ENCODE measurements at regions not wholly inside any gene's neighbourhood (a gene's known extent, or its start where the extent isn't known, plus 50 kb on each side); places are given as distances from the start of the nearest gene placed in this dataset.

DNA sequence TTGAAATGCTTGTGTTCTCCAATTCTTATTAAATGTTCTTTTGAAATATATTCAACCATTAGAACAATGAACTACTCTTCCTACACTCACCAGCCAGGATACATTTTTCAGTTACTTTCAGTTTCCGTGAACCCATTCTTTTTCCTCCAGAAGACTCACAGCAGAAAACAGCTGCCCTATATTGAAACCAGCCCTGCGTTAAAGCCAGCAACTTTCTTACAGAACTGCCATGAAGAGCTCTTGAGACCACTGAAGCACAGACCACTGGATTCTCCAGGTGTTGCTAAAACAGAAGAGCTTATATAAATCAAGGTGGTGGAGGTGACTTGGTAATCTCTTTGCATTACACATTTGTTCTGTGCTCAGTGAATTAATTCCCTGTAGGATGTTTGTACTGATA, 365.9 kb upstream of the C9orf72 start:
- Histone ChIP-seq H3K9me3 (no peaks in the 10 kb centered on the region), H3K4me1 (no peaks in the 10 kb centered on the region), H3K36me3 (no peaks in the 10 kb centered on the region), H3K27me3 (no peaks in the 10 kb centered on the region), H3K4me3 (ENCODE audit: low read depth, low read length) (no peak overlapping the region)
- no peak for DNase-seq
- TF ChIP-seq, protein P1, sequence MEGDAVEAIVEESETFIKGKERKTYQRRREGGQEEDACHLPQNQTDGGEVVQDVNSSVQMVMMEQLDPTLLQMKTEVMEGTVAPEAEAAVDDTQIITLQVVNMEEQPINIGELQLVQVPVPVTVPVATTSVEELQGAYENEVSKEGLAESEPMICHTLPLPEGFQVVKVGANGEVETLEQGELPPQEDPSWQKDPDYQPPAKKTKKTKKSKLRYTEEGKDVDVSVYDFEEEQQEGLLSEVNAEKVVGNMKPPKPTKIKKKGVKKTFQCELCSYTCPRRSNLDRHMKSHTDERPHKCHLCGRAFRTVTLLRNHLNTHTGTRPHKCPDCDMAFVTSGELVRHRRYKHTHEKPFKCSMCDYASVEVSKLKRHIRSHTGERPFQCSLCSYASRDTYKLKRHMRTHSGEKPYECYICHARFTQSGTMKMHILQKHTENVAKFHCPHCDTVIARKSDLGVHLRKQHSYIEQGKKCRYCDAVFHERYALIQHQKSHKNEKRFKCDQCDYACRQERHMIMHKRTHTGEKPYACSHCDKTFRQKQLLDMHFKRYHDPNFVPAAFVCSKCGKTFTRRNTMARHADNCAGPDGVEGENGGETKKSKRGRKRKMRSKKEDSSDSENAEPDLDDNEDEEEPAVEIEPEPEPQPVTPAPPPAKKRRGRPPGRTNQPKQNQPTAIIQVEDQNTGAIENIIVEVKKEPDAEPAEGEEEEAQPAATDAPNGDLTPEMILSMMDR (IDR thresholded peaks at IDR 0.05; ENCODE audit: low read depth, low read length) = no peak

DNA sequence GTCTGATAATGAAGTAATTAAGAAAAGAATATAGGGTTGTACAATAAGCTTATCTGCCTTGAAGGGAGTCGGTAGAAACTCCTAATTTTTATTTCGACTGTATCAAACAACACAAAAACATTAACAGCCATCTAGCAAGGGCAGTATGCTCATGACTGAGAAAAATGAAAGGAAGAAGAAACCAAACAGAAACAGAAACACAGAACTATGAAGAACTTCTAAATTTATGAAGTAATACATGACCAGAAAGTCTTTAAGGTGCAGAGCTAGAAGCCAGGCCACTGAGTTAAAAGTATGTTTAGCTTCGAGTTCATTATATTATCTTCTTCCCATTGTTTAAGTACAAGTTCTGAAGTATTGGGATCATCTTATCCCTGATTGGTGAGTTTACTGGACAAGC, 367.3 kb upstream of the C9orf72 start:
- no peaks in the 10 kb centered on the region for H3K27me3 ChIP-seq
- TF ChIP-seq, protein P1 (IDR thresholded peaks at IDR 0.05; ENCODE audit: low read depth, low read length) = no peak
- no peaks in the 10 kb centered on the region for H3K9me3 ChIP-seq
- no peaks in the 10 kb centered on the region for H3K4me1 ChIP-seq
- DNase-seq = no peak
- no peak overlapping the region for H3K4me3 ChIP-seq (ENCODE audit: low read depth, low read length)
- no peaks in the 10 kb centered on the region for H3K36me3 ChIP-seq

DNA sequence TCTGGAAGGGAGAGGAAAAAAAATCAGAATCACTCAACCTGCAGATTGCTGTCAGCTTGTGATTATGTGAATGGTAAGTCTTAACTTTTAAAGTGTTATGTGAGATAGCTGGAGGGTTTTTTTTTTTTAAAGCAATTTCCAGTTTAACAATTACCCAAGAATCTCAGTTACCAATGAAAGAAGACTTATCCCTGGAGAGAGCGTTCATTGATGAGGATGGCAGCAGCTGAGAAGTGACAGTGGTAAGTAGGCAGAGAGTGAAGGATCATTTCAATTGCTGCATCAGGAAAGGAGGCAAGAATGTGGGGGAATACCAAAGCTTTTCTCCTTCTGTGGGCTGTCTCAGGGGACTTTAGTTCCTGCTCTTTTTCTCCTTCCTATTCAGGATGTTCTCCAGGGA, 370.2 kb upstream of the C9orf72 start:
- Histone ChIP-seq H3K4me3 (ENCODE audit: low read depth, low read length) (no peak overlapping the region), H3K4me1 (no peaks in the 10 kb centered on the region), H3K27me3 (no peaks in the 10 kb centered on the region), H3K36me3 (no peaks in the 10 kb centered on the region), H3K9me3 (no peaks in the 10 kb centered on the region)
- DNase-seq = no peak
- TF ChIP-seq, protein P1 (IDR thresholded peaks at IDR 0.05; ENCODE audit: low read depth, low read length) = no peak

DNA sequence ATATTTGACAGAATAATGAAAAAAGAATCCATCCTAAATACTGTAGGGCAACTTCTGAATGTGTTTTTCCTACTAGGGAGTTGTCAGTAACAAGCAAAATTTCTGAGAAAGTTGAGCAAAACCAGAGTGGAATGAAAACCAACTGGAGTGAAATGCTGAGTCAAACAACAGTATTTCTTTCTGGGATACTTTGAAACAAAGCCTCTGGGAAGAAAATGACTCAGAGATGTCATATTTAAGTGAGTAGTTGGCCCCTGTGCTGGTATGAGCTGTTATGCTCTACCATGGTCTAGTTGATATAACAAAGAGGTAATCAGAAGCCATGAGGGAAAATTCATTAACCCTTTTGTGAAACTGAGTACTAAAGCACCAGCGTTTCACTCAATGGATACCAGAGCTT, 372.1 kb upstream of the C9orf72 start:
- Histone ChIP-seq H3K9me3 (no peaks in the 10 kb centered on the region), H3K27me3 (no peaks in the 10 kb centered on the region), H3K36me3 (no peaks in the 10 kb centered on the region), H3K4me1 (no peaks in the 10 kb centered on the region), H3K4me3 (ENCODE audit: low read depth, low read length) (no peak overlapping the region)
- TF ChIP-seq, protein P1 (IDR thresholded peaks at IDR 0.05; ENCODE audit: low read depth, low read length) = no peak
- DNase-seq = no peak

DNA sequence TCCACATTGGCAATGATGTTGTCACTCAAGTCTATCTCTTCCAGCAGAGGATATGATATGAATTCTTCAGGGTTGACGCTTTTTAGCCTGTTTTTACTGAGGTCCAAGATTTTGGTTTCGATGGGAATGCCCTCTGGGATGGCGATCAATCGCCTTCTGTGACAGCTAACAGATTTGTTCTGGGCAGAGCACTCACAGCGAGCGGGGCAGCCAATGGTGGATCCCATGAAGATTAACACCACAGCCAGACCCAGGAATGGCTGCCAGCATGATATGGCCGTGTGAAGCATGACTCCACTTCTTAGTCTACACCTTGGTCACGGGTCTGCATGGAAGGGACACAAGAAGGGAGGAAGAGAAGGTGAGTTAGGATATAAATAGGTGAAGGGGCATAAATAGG, 377.1 kb upstream of the C9orf72 start:
- no peak for DNase-seq
- Histone ChIP-seq H3K9me3 (no peaks in the 10 kb centered on the region), H3K27me3 (no peaks in the 10 kb centered on the region), H3K36me3 (no peaks in the 10 kb centered on the region), H3K4me3 (ENCODE audit: low read depth, low read length) (no peak overlapping the region), H3K4me1 (no peaks in the 10 kb centered on the region; the same call in 1 of the 2 replicates)
- TF ChIP-seq, protein P1 (IDR thresholded peaks at IDR 0.05; ENCODE audit: low read depth, low read length) = no peak

DNA sequence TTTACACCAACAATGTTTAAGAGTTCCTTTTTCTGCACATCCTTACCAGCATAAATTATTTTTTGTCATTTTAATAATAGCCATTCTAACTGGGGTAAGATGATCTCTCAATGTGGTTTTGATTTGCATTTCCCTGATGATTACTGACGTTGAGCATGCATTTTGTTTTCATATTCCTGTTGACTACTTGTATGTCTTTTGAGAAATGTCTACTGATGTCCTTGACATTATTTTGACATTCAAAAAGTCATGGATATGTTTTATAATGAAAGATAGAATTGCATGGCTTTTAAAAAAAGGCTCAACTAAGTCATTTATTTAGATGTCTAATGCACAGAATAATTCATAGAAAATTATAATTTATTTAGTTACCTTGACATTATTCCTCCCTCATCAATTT, 381.6 kb upstream of the C9orf72 start:
- H3K27me3 ChIP-seq = no peaks in the 10 kb centered on the region
- no peak for DNase-seq
- TF ChIP-seq, protein P1 (IDR thresholded peaks at IDR 0.05; ENCODE audit: low read depth, low read length) = no peak
- H3K36me3 ChIP-seq = no peaks in the 10 kb centered on the region
- H3K9me3 ChIP-seq = no peaks in the 10 kb centered on the region
- no peak overlapping the region for H3K4me3 ChIP-seq (ENCODE audit: low read depth, low read length)
- H3K4me1 ChIP-seq = no peaks in the 10 kb centered on the region; the same call in 1 of the 2 replicates
